ENCODE measurements at regions not wholly inside any gene's neighbourhood (a gene's known extent, or its start where the extent isn't known, plus 50 kb on each side); places are given as distances from the start of the nearest gene placed in this dataset.
"Not testable (repeated sequence)": the region's sequence is repeated elsewhere in the genome, so short reads cannot be mapped to it uniquely, and the experiment has no call there.

- no peak for FAIRE-seq
- Histone ChIP-seq H3K36me3 (no peaks in the 10 kb centered on the region), H3K4me3 (no peak overlapping the region), H3K4me1 (no peaks in the 10 kb centered on the region), H3K9me3 (no peaks in the 10 kb centered on the region), H3K27me3 (no peaks in the 10 kb centered on the region), H3K27ac (no peak overlapping the region)
- TF ChIP-seq CTCF (IDR thresholded peaks at IDR 0.05), result no peak
- no peak for ATAC-seq
- WGBS, 2 donors, result 75 to 76% methylated on average over 2 of the region's 2 CpGs
- intact Hi-C loops (cut with DNase I), result no loop called here
- no peak for DNase-seq
Measured at GRCh38 chr5:21007781-21008180, 1019.8 kb upstream of the CDH18 start.

GRCh38 chr5:20988933-20989332, 1000.9 kb upstream of the CDH18 start:
- H3K9me3 ChIP-seq; H3K36me3 ChIP-seq; ATAC-seq; DNase-seq; intact Hi-C loops (cut with DNase I); H3K27me3 ChIP-seq; FAIRE-seq; H3K4me3 ChIP-seq; H3K27ac ChIP-seq; H3K4me1 ChIP-seq: not testable (repeated sequence)
- WGBS, 2 donors, result 41 to 49% methylated on average over 2 of the region's 2 CpGs

- FAIRE-seq (no peak), DNase-seq (no peak), ATAC-seq (no peak)
- Histone ChIP-seq H3K27me3 (no peaks in the 10 kb centered on the region), H3K9me3 (no peaks in the 10 kb centered on the region), H3K36me3 (no peaks in the 10 kb centered on the region), H3K4me3 (no peak overlapping the region), H3K27ac (no peak overlapping the region), H3K4me1 (no peaks in the 10 kb centered on the region)
- TF ChIP-seq CTCF (IDR thresholded peaks at IDR 0.05), result no peak
- 43 to 52% methylated on average over 2 of the region's 2 CpGs for WGBS, 2 donors
- intact Hi-C loops (cut with DNase I), result no loop called here
Measured at GRCh38 chr5:20985754-20986153, 997.8 kb upstream of the CDH18 start.

GRCh38 chr5:20974426-20974825, 986.4 kb upstream of the CDH18 start:
- Histone ChIP-seq H3K36me3 (no peaks in the 10 kb centered on the region), H3K4me1 (no peaks in the 10 kb centered on the region), H3K27me3 (no peaks in the 10 kb centered on the region), H3K9me3 (no peaks in the 10 kb centered on the region), H3K4me3 (no peak overlapping the region), H3K27ac (no peak overlapping the region)
- ATAC-seq, result no peak
- DNase-seq, result no peak
- FAIRE-seq, result no peak
- 62 to 82% methylated on average over 1 of the region's 1 CpG for WGBS, 2 donors
- intact Hi-C loops (cut with DNase I), result no loop called here
- no peak for TF ChIP-seq CTCF (IDR thresholded peaks at IDR 0.05)

GRCh38 chr5:20972419-20972925, 984.5 kb upstream of the CDH18 start:
- WGBS, 2 donors, result 33 to 41% methylated on average over 7 of the region's 7 CpGs
- no peak for TF ChIP-seq CTCF (IDR thresholded peaks at IDR 0.05)
- peak overlapping the region in 1 of 4 donors; percentile 8 for H3K4me3 ChIP-seq
- FAIRE-seq, result no peak
- H3K9me3 ChIP-seq, result no peaks in the 10 kb centered on the region
- peak in 1 of 6 donors; percentile 10 for DNase-seq
- H3K36me3 ChIP-seq, result no peaks in the 10 kb centered on the region
- no peaks in the 10 kb centered on the region for H3K27me3 ChIP-seq
- H3K27ac ChIP-seq, result no peak overlapping the region
- intact Hi-C loops (cut with DNase I), result no loop called here
- ATAC-seq, result peak in 3 of 4 donors; percentile 57 to 90 (median 76)
- H3K4me1 ChIP-seq, result no peaks in the 10 kb centered on the region
